Neural cell (in vitro differentiated cells): ENCODE measurements at regions not wholly inside any gene's neighbourhood (a gene's known extent, or its start where the extent isn't known, plus 50 kb on each side); places are given as distances from the start of the nearest gene placed in this dataset.

ENCODE experiments used
- EZH2 ChIP-seq: fragments of 200-600, 300-800 bp; shearing (Covaris generic), sonication (generic); IDR thresholded peaks from 2 replicates; pipeline ENCODE4 v1.6.1; 2014; ENCODE audit warnings: antibody characterized with exemption, low read length, borderline replicate concordance, mild to moderate bottlenecking; ENCODE audit not compliant: insufficient read depth, poor library complexity, severe bottlenecking
- POLR2AphosphoS5 ChIP-seq: IDR thresholded peaks from 2 replicates; pipeline ENCODE4 v1.6.1; 2012
- RAD21 ChIP-seq: fragments of 450-650 bp; conservative IDR thresholded peaks from 2 replicates; pipeline ENCODE4 v1.6.1; 2014; ENCODE audit warnings: antibody characterized with exemption, mild to moderate bottlenecking, moderate library complexity
- TAF1 ChIP-seq: IDR thresholded peaks from 2 replicates; pipeline ENCODE4 v1.6.1; 2012; ENCODE audit warnings: low read depth
- TF ChIP-seq, protein P1 (sequence below): fragments of 450-650 bp; IDR thresholded peaks from 2 replicates; pipeline ENCODE4 v1.5.1; 2014; ENCODE audit warnings: antibody characterized with exemption, mild to moderate bottlenecking, moderate library complexity; ENCODE audit not compliant: poor library complexity, severe bottlenecking
- TF ChIP-seq, protein P2 (sequence below): IDR thresholded peaks from 2 replicates; pipeline ENCODE4 v1.6.1; 2012; ENCODE audit warnings: borderline replicate concordance

DNA sequence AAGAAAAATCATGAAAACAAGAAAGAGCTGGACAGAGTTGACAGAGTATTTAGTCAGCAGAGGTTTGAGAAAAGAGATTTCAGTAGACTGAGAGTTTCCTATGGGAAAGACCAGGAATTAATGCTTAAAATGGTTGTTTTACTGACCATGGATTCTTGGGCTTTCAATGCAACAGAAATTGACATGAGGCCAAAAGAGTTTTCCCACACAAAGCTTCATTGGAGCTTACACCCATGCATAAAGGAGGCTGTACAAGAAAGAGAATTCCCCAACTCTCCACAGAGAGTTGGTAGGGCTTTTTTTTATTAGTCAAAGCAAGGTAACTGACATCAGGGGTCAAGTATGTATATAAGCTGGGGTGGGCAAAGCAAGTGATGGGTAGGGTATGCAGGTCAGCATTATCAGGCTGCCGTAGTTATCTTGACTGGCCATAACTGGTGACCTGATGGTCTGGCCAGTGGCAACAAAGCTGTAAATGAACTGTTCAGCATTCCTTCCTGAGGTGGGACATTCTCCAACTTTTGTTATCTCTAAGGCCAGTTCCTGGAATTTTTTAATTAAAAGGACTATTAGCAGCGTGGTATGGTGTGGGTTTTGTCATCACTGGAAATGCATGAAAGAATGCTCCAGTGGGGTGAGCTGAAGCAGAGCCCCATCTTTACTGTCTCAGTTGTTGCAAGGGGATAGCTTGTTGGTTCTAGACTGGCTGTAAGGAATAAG lies 117.0 kb downstream of the ADAM29 start:
- TF ChIP-seq, protein P1, sequence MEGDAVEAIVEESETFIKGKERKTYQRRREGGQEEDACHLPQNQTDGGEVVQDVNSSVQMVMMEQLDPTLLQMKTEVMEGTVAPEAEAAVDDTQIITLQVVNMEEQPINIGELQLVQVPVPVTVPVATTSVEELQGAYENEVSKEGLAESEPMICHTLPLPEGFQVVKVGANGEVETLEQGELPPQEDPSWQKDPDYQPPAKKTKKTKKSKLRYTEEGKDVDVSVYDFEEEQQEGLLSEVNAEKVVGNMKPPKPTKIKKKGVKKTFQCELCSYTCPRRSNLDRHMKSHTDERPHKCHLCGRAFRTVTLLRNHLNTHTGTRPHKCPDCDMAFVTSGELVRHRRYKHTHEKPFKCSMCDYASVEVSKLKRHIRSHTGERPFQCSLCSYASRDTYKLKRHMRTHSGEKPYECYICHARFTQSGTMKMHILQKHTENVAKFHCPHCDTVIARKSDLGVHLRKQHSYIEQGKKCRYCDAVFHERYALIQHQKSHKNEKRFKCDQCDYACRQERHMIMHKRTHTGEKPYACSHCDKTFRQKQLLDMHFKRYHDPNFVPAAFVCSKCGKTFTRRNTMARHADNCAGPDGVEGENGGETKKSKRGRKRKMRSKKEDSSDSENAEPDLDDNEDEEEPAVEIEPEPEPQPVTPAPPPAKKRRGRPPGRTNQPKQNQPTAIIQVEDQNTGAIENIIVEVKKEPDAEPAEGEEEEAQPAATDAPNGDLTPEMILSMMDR = no peak
- TF ChIP-seq EZH2 (no peak), POLR2AphosphoS5 (no peak), TAF1 (no peak), RAD21 (no peak)
- TF ChIP-seq, protein P2, sequence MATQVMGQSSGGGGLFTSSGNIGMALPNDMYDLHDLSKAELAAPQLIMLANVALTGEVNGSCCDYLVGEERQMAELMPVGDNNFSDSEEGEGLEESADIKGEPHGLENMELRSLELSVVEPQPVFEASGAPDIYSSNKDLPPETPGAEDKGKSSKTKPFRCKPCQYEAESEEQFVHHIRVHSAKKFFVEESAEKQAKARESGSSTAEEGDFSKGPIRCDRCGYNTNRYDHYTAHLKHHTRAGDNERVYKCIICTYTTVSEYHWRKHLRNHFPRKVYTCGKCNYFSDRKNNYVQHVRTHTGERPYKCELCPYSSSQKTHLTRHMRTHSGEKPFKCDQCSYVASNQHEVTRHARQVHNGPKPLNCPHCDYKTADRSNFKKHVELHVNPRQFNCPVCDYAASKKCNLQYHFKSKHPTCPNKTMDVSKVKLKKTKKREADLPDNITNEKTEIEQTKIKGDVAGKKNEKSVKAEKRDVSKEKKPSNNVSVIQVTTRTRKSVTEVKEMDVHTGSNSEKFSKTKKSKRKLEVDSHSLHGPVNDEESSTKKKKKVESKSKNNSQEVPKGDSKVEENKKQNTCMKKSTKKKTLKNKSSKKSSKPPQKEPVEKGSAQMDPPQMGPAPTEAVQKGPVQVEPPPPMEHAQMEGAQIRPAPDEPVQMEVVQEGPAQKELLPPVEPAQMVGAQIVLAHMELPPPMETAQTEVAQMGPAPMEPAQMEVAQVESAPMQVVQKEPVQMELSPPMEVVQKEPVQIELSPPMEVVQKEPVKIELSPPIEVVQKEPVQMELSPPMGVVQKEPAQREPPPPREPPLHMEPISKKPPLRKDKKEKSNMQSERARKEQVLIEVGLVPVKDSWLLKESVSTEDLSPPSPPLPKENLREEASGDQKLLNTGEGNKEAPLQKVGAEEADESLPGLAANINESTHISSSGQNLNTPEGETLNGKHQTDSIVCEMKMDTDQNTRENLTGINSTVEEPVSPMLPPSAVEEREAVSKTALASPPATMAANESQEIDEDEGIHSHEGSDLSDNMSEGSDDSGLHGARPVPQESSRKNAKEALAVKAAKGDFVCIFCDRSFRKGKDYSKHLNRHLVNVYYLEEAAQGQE = no peak
